ENCODE measurements at regions not wholly inside any gene's neighbourhood (a gene's known extent, or its start where the extent isn't known, plus 50 kb on each side); places are given as distances from the start of the nearest gene placed in this dataset.

DNA sequence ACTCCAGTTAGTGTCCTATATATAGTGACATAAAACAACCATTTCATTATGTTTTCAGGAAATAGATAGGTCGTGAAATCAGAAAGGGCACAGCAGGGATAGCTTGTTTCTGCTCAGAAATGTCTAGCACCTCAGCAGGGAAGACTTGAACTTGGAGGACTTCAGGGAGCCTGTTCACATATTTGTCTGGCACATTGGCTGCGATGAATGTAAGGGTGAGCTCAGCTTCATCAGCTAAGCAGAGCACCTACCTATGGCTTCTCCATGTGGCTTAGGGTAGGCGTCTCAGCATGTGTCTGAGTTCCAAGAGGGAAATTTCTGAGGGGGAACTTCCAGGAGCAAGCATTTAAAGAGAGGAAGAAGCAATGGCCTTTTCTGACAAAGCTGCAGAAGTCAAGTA is 126.2 kb downstream of the PCDH10 start:
- H3K9me3 Mint-ChIP-seq, result peaks cover 0 to 7% (median 3%) of the 10 kb centered on the region in 7 donors

DNA sequence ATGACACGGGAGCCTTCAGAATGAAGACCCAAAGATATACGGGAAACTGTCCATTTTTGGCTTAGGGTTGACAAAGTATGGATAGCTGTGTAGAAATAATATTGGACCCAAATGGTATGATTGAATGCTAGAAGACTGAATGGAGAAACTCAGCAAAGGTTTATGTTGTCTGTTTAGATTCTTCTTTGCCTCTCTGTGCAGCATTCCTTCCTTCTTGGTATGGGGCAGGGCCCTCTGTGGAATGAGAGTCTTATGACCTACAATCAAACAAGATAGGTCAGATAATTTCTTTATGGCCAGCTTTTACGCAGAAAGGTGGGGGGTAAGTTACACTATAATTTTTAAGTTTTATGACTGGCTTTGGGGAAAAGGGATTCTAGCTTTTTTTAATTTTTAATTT is 124.3 kb downstream of the PCDH10 start:
- Mint-ChIP-seq H3K4me3 (no peak overlapping the region), H3K36me3 (no peaks in the 10 kb centered on the region)
- WGBS (ENCODE audit: insufficient coverage), result 94% methylated on average over 2 of the region's 3 CpGs

More for the DNA sequence above, 126.2 kb downstream of the PCDH10 start:
- H2AFZ ChIP-seq (ENCODE audit: insufficient read depth, low read depth, low read length, poor library complexity, severe bottlenecking), result no peak overlapping the region
- Mint-ChIP-seq H3K27ac (no peak overlapping the region), H3K36me3 (no peaks in the 10 kb centered on the region), H3K4me1 (no peaks in the 10 kb centered on the region), H3K27me3 (ENCODE audit: low read depth in 3 of 3) (no peaks in the 10 kb centered on the region), H3K4me3 (no peak overlapping the region)
- intact Hi-C loops (cut with micrococcal nuclease), result no loop called here
- 70% methylated on average over 2 of the region's 3 CpGs for WGBS (ENCODE audit: insufficient coverage)
- no peak overlapping the region for H3K9ac ChIP-seq (ENCODE audit: insufficient read depth, low read length, poor library complexity, severe bottlenecking)
- DNase-seq, result no peak
- H3K36me3 ChIP-seq (replicated peaks in 1 of 2; ENCODE audit: control insufficient read depth in 1 of 2, insufficient read depth in 2 of 2, low read length in 2 of 2), result no peaks in the 10 kb centered on the region
- no peak overlapping the region for H3K4me2 ChIP-seq (replicated peaks; ENCODE audit: extremely low read depth, low read length, poor library complexity, severe bottlenecking)
- H3K27ac ChIP-seq (ENCODE audit: low read depth in 1 of 2, low read length in 2 of 2), result no peak overlapping the region
- H3K4me3 ChIP-seq (replicated peaks in 1 of 3; ENCODE audit: low read depth in 2 of 3, low read length in 3 of 3), result no peak overlapping the region
- H4K20me1 ChIP-seq (ENCODE audit: insufficient read depth, low read length), result no peaks in the 10 kb centered on the region
- H3K27me3 ChIP-seq (ENCODE audit: control insufficient read depth in 2 of 2, insufficient read depth in 2 of 2, low read length in 2 of 2), result no peaks in the 10 kb centered on the region
- TF ChIP-seq, protein P1, sequence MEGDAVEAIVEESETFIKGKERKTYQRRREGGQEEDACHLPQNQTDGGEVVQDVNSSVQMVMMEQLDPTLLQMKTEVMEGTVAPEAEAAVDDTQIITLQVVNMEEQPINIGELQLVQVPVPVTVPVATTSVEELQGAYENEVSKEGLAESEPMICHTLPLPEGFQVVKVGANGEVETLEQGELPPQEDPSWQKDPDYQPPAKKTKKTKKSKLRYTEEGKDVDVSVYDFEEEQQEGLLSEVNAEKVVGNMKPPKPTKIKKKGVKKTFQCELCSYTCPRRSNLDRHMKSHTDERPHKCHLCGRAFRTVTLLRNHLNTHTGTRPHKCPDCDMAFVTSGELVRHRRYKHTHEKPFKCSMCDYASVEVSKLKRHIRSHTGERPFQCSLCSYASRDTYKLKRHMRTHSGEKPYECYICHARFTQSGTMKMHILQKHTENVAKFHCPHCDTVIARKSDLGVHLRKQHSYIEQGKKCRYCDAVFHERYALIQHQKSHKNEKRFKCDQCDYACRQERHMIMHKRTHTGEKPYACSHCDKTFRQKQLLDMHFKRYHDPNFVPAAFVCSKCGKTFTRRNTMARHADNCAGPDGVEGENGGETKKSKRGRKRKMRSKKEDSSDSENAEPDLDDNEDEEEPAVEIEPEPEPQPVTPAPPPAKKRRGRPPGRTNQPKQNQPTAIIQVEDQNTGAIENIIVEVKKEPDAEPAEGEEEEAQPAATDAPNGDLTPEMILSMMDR (IDR thresholded peaks at IDR 0.05), result no peak
- no peaks in the 10 kb centered on the region for H3K4me1 ChIP-seq (ENCODE audit: control insufficient read depth in 1 of 2, insufficient read depth in 2 of 2, low read length in 2 of 2)
- no peaks in the 10 kb centered on the region for H3K9me3 ChIP-seq (replicated peaks in 1 of 2; ENCODE audit: control insufficient read depth in 1 of 2, insufficient read depth in 1 of 2, low read length in 2 of 2)
- no peaks in the 10 kb centered on the region for H3K79me2 ChIP-seq (ENCODE audit: insufficient read depth, low read length)

More for the DNA sequence above, 124.3 kb downstream of the PCDH10 start:
- Histone ChIP-seq H3K9ac (ENCODE audit: insufficient read depth, low read length, poor library complexity, severe bottlenecking) (no peak overlapping the region), H2AFZ (ENCODE audit: insufficient read depth, low read depth, low read length, poor library complexity, severe bottlenecking) (no peak overlapping the region), H3K4me3 (replicated peaks in 1 of 3; ENCODE audit: low read depth in 2 of 3, low read length in 3 of 3) (no peak overlapping the region), H3K27me3 (ENCODE audit: control insufficient read depth in 2 of 2, insufficient read depth in 2 of 2, low read length in 2 of 2) (no peaks in the 10 kb centered on the region), H3K27ac (ENCODE audit: low read depth in 1 of 2, low read length in 2 of 2) (no peak overlapping the region), H3K4me2 (replicated peaks; ENCODE audit: extremely low read depth, low read length, poor library complexity, severe bottlenecking) (no peak overlapping the region), H3K79me2 (ENCODE audit: insufficient read depth, low read length) (no peaks in the 10 kb centered on the region), H3K9me3 (replicated peaks in 1 of 2; ENCODE audit: control insufficient read depth in 1 of 2, insufficient read depth in 1 of 2, low read length in 2 of 2) (no peaks in the 10 kb centered on the region), H3K4me1 (ENCODE audit: control insufficient read depth in 1 of 2, insufficient read depth in 2 of 2, low read length in 2 of 2) (no peaks in the 10 kb centered on the region), H4K20me1 (ENCODE audit: insufficient read depth, low read length) (no peaks in the 10 kb centered on the region), H3K36me3 (replicated peaks in 1 of 2; ENCODE audit: control insufficient read depth in 1 of 2, insufficient read depth in 2 of 2, low read length in 2 of 2) (no peaks in the 10 kb centered on the region)
- Mint-ChIP-seq H3K27ac (no peak overlapping the region), H3K27me3 (ENCODE audit: low read depth in 3 of 3) (no peaks in the 10 kb centered on the region), H3K9me3 (peaks cover 0 to 7% (median 3%) of the 10 kb centered on the region in 7 donors), H3K4me1 (no peaks in the 10 kb centered on the region)
- TF ChIP-seq, protein P1 (IDR thresholded peaks at IDR 0.05), result no peak
- DNase-seq, result no peak
- intact Hi-C loops (cut with micrococcal nuclease), result no loop called here
